ENCODE measurements at regions not wholly inside any gene's neighbourhood (a gene's known extent, or its start where the extent isn't known, plus 50 kb on each side); places are given as distances from the start of the nearest gene placed in this dataset.
"Not testable (repeated sequence)": the region's sequence is repeated elsewhere in the genome, so short reads cannot be mapped to it uniquely, and the experiment has no call there.

DNA sequence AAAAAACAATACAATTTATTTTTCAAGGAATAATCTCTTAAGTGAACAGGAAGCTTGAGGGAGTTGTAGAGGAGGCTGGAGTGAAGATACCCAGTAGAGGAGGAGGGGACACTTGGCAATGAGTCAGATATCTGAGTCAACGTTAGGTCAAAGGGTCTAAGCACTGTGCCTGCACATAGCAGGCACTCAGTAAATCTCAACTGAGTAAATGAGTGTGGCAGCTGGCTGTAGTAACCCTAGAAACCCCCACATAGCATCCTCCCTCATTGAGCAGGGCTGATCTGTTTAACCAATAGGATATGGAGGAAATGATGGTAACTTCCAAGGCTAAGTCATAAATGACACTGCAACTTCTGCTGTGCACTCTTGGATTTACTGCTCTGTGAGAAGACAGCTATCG is 186.0 kb upstream of the FAM241A start:
- Histone ChIP-seq H3K36me3 (no peaks in the 10 kb centered on the region), H3K4me3 (no peak overlapping the region), H3K27me3 (no peaks in the 10 kb centered on the region), H3K4me1 (no peaks in the 10 kb centered on the region), H3K27ac (no peak overlapping the region), H3K9me3 (no peaks in the 10 kb centered on the region)
- intact Hi-C loops (cut with DNase I; ENCODE audit: low total_unique reads) (no loop called here), in situ Hi-C loops (cut with MboI; ENCODE audit: low sequenced_read_pairs in 4 of 4) (no loop called here)
- DNase-seq (no peak), ATAC-seq (no peak)
- TF ChIP-seq, protein P1, sequence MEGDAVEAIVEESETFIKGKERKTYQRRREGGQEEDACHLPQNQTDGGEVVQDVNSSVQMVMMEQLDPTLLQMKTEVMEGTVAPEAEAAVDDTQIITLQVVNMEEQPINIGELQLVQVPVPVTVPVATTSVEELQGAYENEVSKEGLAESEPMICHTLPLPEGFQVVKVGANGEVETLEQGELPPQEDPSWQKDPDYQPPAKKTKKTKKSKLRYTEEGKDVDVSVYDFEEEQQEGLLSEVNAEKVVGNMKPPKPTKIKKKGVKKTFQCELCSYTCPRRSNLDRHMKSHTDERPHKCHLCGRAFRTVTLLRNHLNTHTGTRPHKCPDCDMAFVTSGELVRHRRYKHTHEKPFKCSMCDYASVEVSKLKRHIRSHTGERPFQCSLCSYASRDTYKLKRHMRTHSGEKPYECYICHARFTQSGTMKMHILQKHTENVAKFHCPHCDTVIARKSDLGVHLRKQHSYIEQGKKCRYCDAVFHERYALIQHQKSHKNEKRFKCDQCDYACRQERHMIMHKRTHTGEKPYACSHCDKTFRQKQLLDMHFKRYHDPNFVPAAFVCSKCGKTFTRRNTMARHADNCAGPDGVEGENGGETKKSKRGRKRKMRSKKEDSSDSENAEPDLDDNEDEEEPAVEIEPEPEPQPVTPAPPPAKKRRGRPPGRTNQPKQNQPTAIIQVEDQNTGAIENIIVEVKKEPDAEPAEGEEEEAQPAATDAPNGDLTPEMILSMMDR (IDR thresholded peaks at IDR 0.05 in 4 of 5, conservative IDR thresholded peaks at IDR 0.05 in 1 of 5), result no peak
- TF ChIP-seq POLR2A (IDR thresholded peaks at IDR 0.05), result no peak

DNA sequence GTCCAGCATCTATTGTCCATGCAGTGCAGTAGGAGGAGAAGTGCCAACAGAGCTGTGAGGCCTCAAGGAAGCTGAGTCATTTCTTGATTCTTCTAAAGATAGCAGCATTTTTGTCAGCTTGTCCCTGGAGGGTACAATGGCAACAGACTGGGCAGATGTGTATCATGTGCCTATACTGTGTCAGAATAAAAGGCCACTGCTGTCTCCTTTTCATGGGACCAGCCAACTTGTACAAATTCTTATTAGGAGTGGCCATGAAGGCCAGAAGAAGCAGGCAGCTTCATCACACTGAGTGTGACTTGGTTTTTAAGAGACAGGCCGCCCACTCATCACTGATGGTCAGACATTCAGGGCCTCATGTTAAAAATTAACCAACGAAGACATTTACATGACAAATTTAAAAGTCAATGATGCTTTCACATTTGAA is 185.0 kb upstream of the FAM241A start:
- Histone ChIP-seq H3K4me1 (no peaks in the 10 kb centered on the region), H3K4me3 (no peak overlapping the region), H3K27ac (no peak overlapping the region), H3K36me3 (no peaks in the 10 kb centered on the region), H3K27me3 (no peaks in the 10 kb centered on the region), H3K9me3 (no peaks in the 10 kb centered on the region)
- ATAC-seq (no peak), DNase-seq (no peak)
- intact Hi-C loops (cut with DNase I; ENCODE audit: low total_unique reads) (no loop called here), in situ Hi-C loops (cut with MboI; ENCODE audit: low sequenced_read_pairs in 4 of 4) (no loop called here)
- TF ChIP-seq, protein P1 (IDR thresholded peaks at IDR 0.05 in 4 of 5, conservative IDR thresholded peaks at IDR 0.05 in 1 of 5), result no peak
- TF ChIP-seq POLR2A (IDR thresholded peaks at IDR 0.05), result no peak

DNA sequence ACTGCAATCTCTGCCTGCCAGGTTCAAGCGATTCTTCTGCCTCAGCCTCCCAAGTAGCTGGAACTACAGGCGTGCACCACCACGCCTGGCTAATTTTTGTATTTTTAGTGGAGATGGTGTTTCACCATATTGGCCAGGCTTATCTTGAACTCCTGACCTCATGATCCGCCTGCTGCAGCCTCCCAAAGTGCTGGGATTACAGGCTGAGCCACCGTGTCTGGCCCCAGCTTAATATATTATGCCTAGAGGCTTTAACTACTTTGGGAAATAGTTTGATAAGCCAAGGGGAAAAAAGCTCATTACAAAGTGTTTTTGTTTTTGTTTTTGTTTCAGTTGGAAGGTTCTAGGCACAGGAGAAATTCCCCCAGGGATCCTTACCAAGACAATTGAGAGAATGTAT is 184.2 kb upstream of the FAM241A start:
- H3K36me3 ChIP-seq; H3K9me3 ChIP-seq; in situ Hi-C loops (cut with MboI; ENCODE audit: low sequenced_read_pairs in 4 of 4); ATAC-seq; intact Hi-C loops (cut with DNase I; ENCODE audit: low total_unique reads); H3K4me3 ChIP-seq; H3K27ac ChIP-seq; H3K27me3 ChIP-seq; H3K4me1 ChIP-seq; DNase-seq: not testable (repeated sequence)

DNA sequence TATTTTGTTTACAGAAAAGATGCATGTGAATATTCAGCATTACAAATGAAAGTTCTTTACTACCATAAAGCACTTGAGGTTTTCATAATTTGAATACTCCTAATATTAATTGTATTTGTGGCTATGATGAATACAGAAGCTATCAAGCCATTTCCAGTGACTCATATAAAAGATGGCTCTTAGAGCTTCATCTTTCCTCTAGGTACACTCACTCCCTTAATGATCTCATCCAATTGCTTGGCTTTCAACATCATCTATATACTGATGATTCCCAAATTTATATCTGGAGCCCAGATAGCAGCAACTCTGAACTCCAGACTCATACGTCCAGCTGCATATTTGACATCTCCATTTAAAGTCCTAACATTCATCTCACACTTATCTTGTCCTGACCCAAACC is 183.4 kb upstream of the FAM241A start:
- in situ Hi-C loops (cut with MboI; ENCODE audit: low sequenced_read_pairs in 4 of 4), result no loop called here
- no peaks in the 10 kb centered on the region for H3K4me1 ChIP-seq
- no peak for TF ChIP-seq POLR2A (IDR thresholded peaks at IDR 0.05)
- TF ChIP-seq, protein P1 (IDR thresholded peaks at IDR 0.05 in 4 of 5, conservative IDR thresholded peaks at IDR 0.05 in 1 of 5), result no peak
- no peak overlapping the region for H3K27ac ChIP-seq
- ATAC-seq, result no peak
- no peaks in the 10 kb centered on the region for H3K36me3 ChIP-seq
- DNase-seq, result no peak
- H3K27me3 ChIP-seq, result no peaks in the 10 kb centered on the region
- H3K9me3 ChIP-seq, result no peaks in the 10 kb centered on the region
- intact Hi-C loops (cut with DNase I; ENCODE audit: low total_unique reads), result no loop called here
- H3K4me3 ChIP-seq, result no peak overlapping the region

DNA sequence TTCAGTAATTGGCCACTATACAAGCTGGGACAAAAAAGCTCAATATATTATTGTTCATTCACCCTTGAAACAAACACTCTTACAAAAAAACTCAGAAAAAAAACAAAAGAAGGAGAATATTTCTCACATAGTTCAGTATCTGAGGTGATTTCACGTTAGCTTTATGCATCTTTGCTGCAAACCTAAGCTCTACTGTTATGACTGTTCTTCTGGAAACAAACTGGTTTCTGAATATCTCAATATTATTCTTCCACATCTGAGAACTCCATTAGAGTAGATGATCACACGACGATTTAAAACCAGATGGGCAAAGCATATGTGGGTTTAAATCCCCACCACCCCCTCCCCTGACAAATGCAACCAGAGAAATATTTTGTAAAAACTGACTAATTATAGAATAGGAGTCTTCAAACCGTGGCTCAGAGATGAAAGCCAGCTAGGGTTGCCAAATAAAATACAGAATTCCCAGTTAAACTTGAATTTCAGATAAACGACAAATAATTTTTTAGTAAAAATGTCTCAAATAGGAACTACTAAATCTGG is 182.0 kb upstream of the FAM241A start:
- no peak overlapping the region for H3K4me3 ChIP-seq
- H3K27ac ChIP-seq, result no peak overlapping the region
- no peak for ATAC-seq
- no peaks in the 10 kb centered on the region for H3K4me1 ChIP-seq
- H3K36me3 ChIP-seq, result no peaks in the 10 kb centered on the region
- TF ChIP-seq, protein P1 (IDR thresholded peaks at IDR 0.05 in 4 of 5, conservative IDR thresholded peaks at IDR 0.05 in 1 of 5), result no peak
- intact Hi-C loops (cut with DNase I; ENCODE audit: low total_unique reads) (no loop called here), in situ Hi-C loops (cut with MboI; ENCODE audit: low sequenced_read_pairs in 4 of 4) (no loop called here)
- no peak for DNase-seq
- no peaks in the 10 kb centered on the region for H3K9me3 ChIP-seq
- no peaks in the 10 kb centered on the region for H3K27me3 ChIP-seq
